ENCODE measurements at regions not wholly inside any gene's neighbourhood (a gene's known extent, or its start where the extent isn't known, plus 50 kb on each side); places are given as distances from the start of the nearest gene placed in this dataset.

DNA sequence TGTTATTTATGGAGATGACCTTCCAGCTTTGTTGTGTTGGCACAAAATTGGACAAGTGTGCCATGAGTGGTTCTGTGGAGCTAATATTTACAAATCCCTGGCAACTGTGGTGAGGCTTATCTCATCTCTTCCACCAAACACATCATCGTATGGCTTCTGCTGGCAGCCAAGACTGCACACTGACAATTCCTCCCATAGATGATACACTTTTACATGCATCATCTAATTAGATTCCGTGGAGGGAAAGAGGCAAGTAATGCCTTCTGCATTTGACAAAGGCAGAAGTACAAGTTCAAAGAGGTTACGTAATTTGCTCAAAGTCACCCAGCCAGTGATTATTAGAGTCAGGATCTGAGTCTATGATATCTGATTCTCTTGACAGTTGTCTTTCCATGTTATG, 62.7 kb upstream of the KIRREL3 start:
- no peaks in the 10 kb centered on the region for H3K36me3 ChIP-seq (replicated peaks; ENCODE audit: low read depth, low read length)
- no peaks in the 10 kb centered on the region for H4K20me1 ChIP-seq (ENCODE audit: insufficient read depth, low read length)
- H3K27me3 ChIP-seq (ENCODE audit: low read depth, low read length): peaks cover 8% of the 10 kb centered on the region; the same call in 1 of the 2 replicates
- H3K27ac ChIP-seq (ENCODE audit: low read length): no peak overlapping the region
- no peak overlapping the region for H2AFZ ChIP-seq (ENCODE audit: low read depth, low read length)
- TF ChIP-seq, protein P1, sequence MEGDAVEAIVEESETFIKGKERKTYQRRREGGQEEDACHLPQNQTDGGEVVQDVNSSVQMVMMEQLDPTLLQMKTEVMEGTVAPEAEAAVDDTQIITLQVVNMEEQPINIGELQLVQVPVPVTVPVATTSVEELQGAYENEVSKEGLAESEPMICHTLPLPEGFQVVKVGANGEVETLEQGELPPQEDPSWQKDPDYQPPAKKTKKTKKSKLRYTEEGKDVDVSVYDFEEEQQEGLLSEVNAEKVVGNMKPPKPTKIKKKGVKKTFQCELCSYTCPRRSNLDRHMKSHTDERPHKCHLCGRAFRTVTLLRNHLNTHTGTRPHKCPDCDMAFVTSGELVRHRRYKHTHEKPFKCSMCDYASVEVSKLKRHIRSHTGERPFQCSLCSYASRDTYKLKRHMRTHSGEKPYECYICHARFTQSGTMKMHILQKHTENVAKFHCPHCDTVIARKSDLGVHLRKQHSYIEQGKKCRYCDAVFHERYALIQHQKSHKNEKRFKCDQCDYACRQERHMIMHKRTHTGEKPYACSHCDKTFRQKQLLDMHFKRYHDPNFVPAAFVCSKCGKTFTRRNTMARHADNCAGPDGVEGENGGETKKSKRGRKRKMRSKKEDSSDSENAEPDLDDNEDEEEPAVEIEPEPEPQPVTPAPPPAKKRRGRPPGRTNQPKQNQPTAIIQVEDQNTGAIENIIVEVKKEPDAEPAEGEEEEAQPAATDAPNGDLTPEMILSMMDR (IDR thresholded peaks at IDR 0.05; ENCODE audit: low read depth, low read length): no peak
- no peak for TF ChIP-seq EZH2phosphoT487 (IDR thresholded peaks at IDR 0.05; ENCODE audit: low read depth)
- H3K79me2 ChIP-seq (ENCODE audit: low read length): no peaks in the 10 kb centered on the region
- no peaks in the 10 kb centered on the region for H3K4me1 ChIP-seq (ENCODE audit: low read length)
- H3K9me3 ChIP-seq (ENCODE audit: insufficient read depth, low read length): no peaks in the 10 kb centered on the region
- H3K9ac ChIP-seq (ENCODE audit: low read length): no peak overlapping the region
- H3K4me3 ChIP-seq (ENCODE audit: low read length): no peak overlapping the region
- no peak overlapping the region for H3K4me2 ChIP-seq (ENCODE audit: low read length)

DNA sequence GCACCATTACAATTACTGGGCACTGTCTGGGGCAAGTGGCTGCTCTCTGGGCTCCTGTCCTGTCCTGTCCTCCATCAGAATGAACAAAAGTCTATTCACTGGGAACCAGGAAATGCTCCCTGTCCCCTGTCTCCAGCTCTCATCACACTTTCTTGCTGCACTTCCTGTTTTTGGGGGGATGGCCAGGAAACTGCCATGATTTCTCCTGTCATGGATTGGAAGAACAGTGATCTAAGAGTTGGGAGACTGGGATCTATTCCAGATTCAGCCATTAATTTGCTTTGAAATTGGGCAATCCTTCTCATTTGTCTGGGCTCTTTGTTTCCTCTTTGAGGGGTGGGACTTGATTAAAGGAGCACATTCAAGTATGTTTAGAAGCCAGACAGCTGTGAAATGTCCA, 61.4 kb upstream of the KIRREL3 start:
- Histone ChIP-seq H3K4me3 (ENCODE audit: low read length) (no peak overlapping the region), H3K4me2 (ENCODE audit: low read length) (no peak overlapping the region)

DNA sequence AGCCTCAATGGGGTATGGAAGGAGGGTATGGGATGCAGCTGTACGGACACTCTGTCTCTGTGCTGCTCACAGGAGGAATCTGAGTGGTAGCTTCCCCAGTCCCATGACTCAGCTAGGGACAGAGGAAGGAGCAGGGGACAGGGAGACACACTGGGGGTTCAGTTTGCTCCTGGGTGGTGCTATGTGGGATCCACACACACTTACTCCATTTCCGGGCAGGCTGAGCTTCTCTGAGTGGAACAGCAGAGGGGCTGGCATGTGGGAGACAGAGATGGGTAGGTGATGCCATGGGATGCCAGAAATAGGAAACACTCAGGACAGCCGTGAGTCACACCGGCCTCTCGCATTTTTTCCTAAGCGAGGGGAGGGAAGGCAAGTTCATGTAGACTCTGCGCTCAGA, 59.2 kb upstream of the KIRREL3 start:
- Histone ChIP-seq H3K4me3 (ENCODE audit: low read length) (no peak overlapping the region), H3K9ac (ENCODE audit: low read length) (no peak overlapping the region), H3K27me3 (ENCODE audit: low read depth, low read length) (no peaks in the 10 kb centered on the region), H3K4me2 (ENCODE audit: low read length) (no peak overlapping the region), H3K36me3 (replicated peaks; ENCODE audit: low read depth, low read length) (no peaks in the 10 kb centered on the region), H3K27ac (ENCODE audit: low read length) (no peak overlapping the region), H4K20me1 (ENCODE audit: insufficient read depth, low read length) (no peaks in the 10 kb centered on the region), H2AFZ (ENCODE audit: low read depth, low read length) (no peak overlapping the region), H3K79me2 (ENCODE audit: low read length) (no peaks in the 10 kb centered on the region), H3K9me3 (ENCODE audit: insufficient read depth, low read length) (no peaks in the 10 kb centered on the region), H3K4me1 (ENCODE audit: low read length) (no peaks in the 10 kb centered on the region)
- TF ChIP-seq EZH2phosphoT487 (IDR thresholded peaks at IDR 0.05; ENCODE audit: low read depth): no peak
- TF ChIP-seq, protein P1 (IDR thresholded peaks at IDR 0.05; ENCODE audit: low read depth, low read length): no peak

More for the DNA sequence above, 61.4 kb upstream of the KIRREL3 start:
- H4K20me1 ChIP-seq (ENCODE audit: insufficient read depth, low read length): no peaks in the 10 kb centered on the region
- no peak overlapping the region for H3K27ac ChIP-seq (ENCODE audit: low read length)
- no peaks in the 10 kb centered on the region for H3K36me3 ChIP-seq (replicated peaks; ENCODE audit: low read depth, low read length)
- TF ChIP-seq, protein P1 (IDR thresholded peaks at IDR 0.05; ENCODE audit: low read depth, low read length): no peak
- TF ChIP-seq EZH2phosphoT487 (IDR thresholded peaks at IDR 0.05; ENCODE audit: low read depth): no peak
- no peak overlapping the region for H3K9ac ChIP-seq (ENCODE audit: low read length)
- peaks cover 6% of the 10 kb centered on the region; the same call in 1 of the 2 replicates for H3K27me3 ChIP-seq (ENCODE audit: low read depth, low read length)
- H3K79me2 ChIP-seq (ENCODE audit: low read length): no peaks in the 10 kb centered on the region
- H2AFZ ChIP-seq (ENCODE audit: low read depth, low read length): no peak overlapping the region
- H3K4me1 ChIP-seq (ENCODE audit: low read length): no peaks in the 10 kb centered on the region
- no peaks in the 10 kb centered on the region for H3K9me3 ChIP-seq (ENCODE audit: insufficient read depth, low read length)

DNA sequence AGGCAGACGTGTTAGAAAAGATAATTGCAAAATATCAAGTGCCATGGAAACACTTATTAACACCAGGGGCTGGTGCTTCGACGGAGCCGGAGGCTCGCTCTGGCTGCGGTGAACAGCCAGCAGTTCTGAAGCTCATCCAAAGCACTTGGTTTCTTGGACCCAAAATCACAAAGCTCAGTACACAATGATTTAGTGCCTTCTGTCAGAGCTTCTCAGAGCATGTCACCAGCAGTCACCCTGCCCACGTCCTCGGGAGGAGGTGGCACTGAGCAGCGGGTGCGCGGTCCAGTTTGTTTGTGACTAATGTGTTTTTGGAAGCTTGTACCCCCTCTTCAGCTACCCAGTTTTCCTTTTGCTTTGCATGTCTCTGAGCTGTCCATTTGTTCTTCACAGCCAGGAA, 58.7 kb upstream of the KIRREL3 start:
- no peak overlapping the region for H2AFZ ChIP-seq (ENCODE audit: low read depth, low read length)
- H3K9ac ChIP-seq (ENCODE audit: low read length): no peak overlapping the region
- no peaks in the 10 kb centered on the region for H3K9me3 ChIP-seq (ENCODE audit: insufficient read depth, low read length)
- H3K4me2 ChIP-seq (ENCODE audit: low read length): no peak overlapping the region
- H3K27me3 ChIP-seq (ENCODE audit: low read depth, low read length): no peaks in the 10 kb centered on the region
- no peaks in the 10 kb centered on the region for H4K20me1 ChIP-seq (ENCODE audit: insufficient read depth, low read length)
- TF ChIP-seq EZH2phosphoT487 (IDR thresholded peaks at IDR 0.05; ENCODE audit: low read depth): no peak
- TF ChIP-seq, protein P1 (IDR thresholded peaks at IDR 0.05; ENCODE audit: low read depth, low read length): no peak
- H3K4me3 ChIP-seq (ENCODE audit: low read length): no peak overlapping the region
- no peak overlapping the region for H3K27ac ChIP-seq (ENCODE audit: low read length)
- no peaks in the 10 kb centered on the region for H3K4me1 ChIP-seq (ENCODE audit: low read length)
- no peaks in the 10 kb centered on the region for H3K79me2 ChIP-seq (ENCODE audit: low read length)
- H3K36me3 ChIP-seq (replicated peaks; ENCODE audit: low read depth, low read length): no peaks in the 10 kb centered on the region

Data from OCI-LY3 (cell line).